ENCODE measurements at regions not wholly inside any gene's neighbourhood (a gene's known extent, or its start where the extent isn't known, plus 50 kb on each side); places are given as distances from the start of the nearest gene placed in this dataset.

- TF ChIP-seq PRDM4 (tag by site-specific recombination; IDR thresholded peaks at IDR 0.05) (no peak), ZBTB6 (tag by site-specific recombination; IDR thresholded peaks at IDR 0.05) (no peak)
Observed at GRCh38 chr2:66031236-66031635, 403.7 kb upstream of the MEIS1 start (continued).

GRCh38 chr2:66030553-66030952 is 404.4 kb upstream of the MEIS1 start:
- no peak overlapping the region for H3K27ac ChIP-seq (ENCODE audit: extremely low read depth, low read depth, low read length)
- ChIA-PET CTCF (interaction anchor here (0.6 kb wide), 2 partner anchors 117 to 594 kb away, joined by 3 to 4 read pairs; no protein-coding TSS in a partner anchor), POLR2A (no interaction called here)
- H3K4me1 ChIP-seq (ENCODE audit: control insufficient read depth, insufficient read depth, low read length) = no peaks in the 10 kb centered on the region
- TF ChIP-seq ZNF112 (tag by site-specific recombination; IDR thresholded peaks at IDR 0.05) = no peak
- no peak for TF ChIP-seq ZNF155 (tag by site-specific recombination; IDR thresholded peaks at IDR 0.05)
- TF ChIP-seq ZNF639 (tag by site-specific recombination; IDR thresholded peaks at IDR 0.05) = no peak
- no peak for TF ChIP-seq ZNF645 (tag by site-specific recombination; IDR thresholded peaks at IDR 0.05)
- no peak for TF ChIP-seq BCL6B (tag by site-specific recombination; IDR thresholded peaks at IDR 0.05)
- no peak for TF ChIP-seq ZNF394 (tag by site-specific recombination; IDR thresholded peaks at IDR 0.05; ENCODE audit: borderline replicate concordance)
- no peak for TF ChIP-seq HIC1 (tag by site-specific recombination; IDR thresholded peaks at IDR 0.05)
- TF ChIP-seq ZNF776 (tag by site-specific recombination; IDR thresholded peaks at IDR 0.05; ENCODE audit: borderline replicate concordance) = no peak
- no peak for TF ChIP-seq ZNF146 (tag by site-specific recombination; IDR thresholded peaks at IDR 0.05)
- no peak for TF ChIP-seq KLF10 (tag by site-specific recombination; IDR thresholded peaks at IDR 0.05)
- no peak for TF ChIP-seq ZNF132 (tag by site-specific recombination; IDR thresholded peaks at IDR 0.05; ENCODE audit: borderline replicate concordance)
- no peak for TF ChIP-seq ZNF280D (tag by site-specific recombination; IDR thresholded peaks at IDR 0.05)
- no peak for TF ChIP-seq ZNF792 (tag by site-specific recombination; IDR thresholded peaks at IDR 0.05)
- H3K4me3 ChIP-seq (ENCODE audit: low read depth, low read length) = no peak overlapping the region
- no peaks in the 10 kb centered on the region for H3K9me3 ChIP-seq (ENCODE audit: control insufficient read depth, insufficient read depth, low read depth, low read length)
- H3K36me3 ChIP-seq (ENCODE audit: control insufficient read depth in 2 of 2, insufficient read depth in 1 of 2, low read length in 2 of 2) = no peaks in the 10 kb centered on the region
